Testis (tissue), 2 donors: ENCODE measurements at regions not wholly inside any gene's neighbourhood (a gene's known extent, or its start where the extent isn't known, plus 50 kb on each side); places are given as distances from the start of the nearest gene placed in this dataset.

Experiments
- CTCF ChIP-seq, 3 experiments: fragments of 450-650 bp in 2 of 3; fragments of 200-600 bp in 1 of 3; sonication (generic) in 1 of 3; IDR thresholded peaks; one replicate each; pipeline ENCODE4 v1.5.1; 2016 to 2019; ENCODE audit warnings: antibody characterized with exemption in 3 of 3, mild to moderate bottlenecking in 2 of 3, moderate library complexity in 1 of 3
- POLR2A ChIP-seq: fragments of 450-650 bp; IDR thresholded peaks from one replicate; pipeline ENCODE4 v1.6.1; 2017; ENCODE audit warnings: antibody characterized with exemption, mild to moderate bottlenecking, moderate library complexity

GRCh38 chr2:101533561-101534148, 58.7 kb upstream of the RFX8 start:
- TF ChIP-seq CTCF (IDR thresholded peaks at IDR 0.05) (no peak), POLR2A (no peak)
